IMR-90 (cell line): ENCODE measurements at regions not wholly inside any gene's neighbourhood (a gene's known extent, or its start where the extent isn't known, plus 50 kb on each side); places are given as distances from the start of the nearest gene placed in this dataset.

Source experiments
- ATAC-seq: fragments of 200-7000 bp; cut with Tn5 transposase; 2 replicates; pipeline ENCODE4 v1.9.1; 2020; ENCODE audit warnings: low read depth, mild to moderate bottlenecking, moderate library complexity
- BruUV-seq: library from RNA; stranded (reverse); fragments of 400-500 nt; replicated peaks from 2 replicates; lab custom pipeline; 2021; lab: Mats Ljungman, UMichigan
- CTCF ChIA-PET: fragments of 300-600 bp; formaldehyde crosslinking; extraction: SDS; loops from one replicate; lab custom pipeline; 2021; ENCODE audit warnings: antibody characterized with exemption; lab: Yijun Ruan, JAX
- POLR2A ChIA-PET: fragments of 300-600 bp; sonication (Branson Sonifier 250); formaldehyde crosslinking; loops from one replicate; lab custom pipeline; 2022; ENCODE audit warnings: antibody characterized with exemption; ENCODE audit not compliant: unreplicated experiment; lab: Charles Lee
- DNase-seq: peaks from one replicate; pipeline ENCODE4 v3.0.0; 2013
- H2AFZ ChIP-seq: replicated peaks from 2 replicates; pipeline ENCODE3; 2013; ENCODE audit warnings: low read length, mild to moderate bottlenecking; ENCODE audit not compliant: poor library complexity
- H2AK5ac ChIP-seq: 2 replicates; pipeline ENCODE4 v1.6.1; 2013; ENCODE audit warnings: low read depth, low read length, inconsistent platforms
- H2AK9ac ChIP-seq: replicated peaks from 2 replicates; pipeline ENCODE3; 2013; ENCODE audit warnings: mild to moderate bottlenecking, low read depth, low read length, moderate library complexity; ENCODE audit not compliant: poor library complexity
- H2BK120ac ChIP-seq: 2 replicates; pipeline ENCODE4 v1.6.1; 2013; ENCODE audit warnings: low read depth, low read length, inconsistent platforms
- H2BK15ac ChIP-seq: 3 replicates; pipeline ENCODE4 v1.6.1; 2013; ENCODE audit warnings: low read depth, low read length, inconsistent platforms
- H2BK20ac ChIP-seq: 2 replicates; pipeline ENCODE4 v1.6.1; 2013; ENCODE audit warnings: low read depth, mild to moderate bottlenecking, inconsistent platforms, low read length, moderate library complexity
- H2BK5ac ChIP-seq: 2 replicates; pipeline ENCODE4 v1.6.1; 2013; ENCODE audit warnings: mild to moderate bottlenecking, low read depth, low read length, inconsistent platforms; ENCODE audit not compliant: poor library complexity, severe bottlenecking
- H3K14ac ChIP-seq: replicated peaks from 2 replicates; pipeline ENCODE4 v1.6.1; 2013; ENCODE audit warnings: low read depth, low read length, inconsistent platforms
- H3K18ac ChIP-seq: 2 replicates; pipeline ENCODE4 v1.6.1; 2013; ENCODE audit warnings: low read depth, low read length, control low read depth
- H3K23ac ChIP-seq: 2 replicates; pipeline ENCODE4 v1.6.1; 2013; ENCODE audit warnings: low read depth, low read length, inconsistent platforms
- H3K27ac ChIP-seq: 2 replicates; pipeline ENCODE4 v1.5.1; 2013; ENCODE audit warnings: mild to moderate bottlenecking, control low read depth, low read length; ENCODE audit not compliant: insufficient read depth
- H3K27me3 ChIP-seq: 2 replicates; pipeline ENCODE4 v1.6.1; 2013; ENCODE audit warnings: low read length; ENCODE audit not compliant: control insufficient read depth, insufficient read depth
- H3K36me3 ChIP-seq: 2 replicates; pipeline ENCODE4 v1.6.1; 2013; ENCODE audit warnings: low read length, mixed read lengths; ENCODE audit not compliant: control insufficient read depth, insufficient read depth
- H3K4ac ChIP-seq: 2 replicates; pipeline ENCODE4 v1.6.1; 2013; ENCODE audit warnings: low read depth, low read length, inconsistent platforms
- H3K4me1 ChIP-seq: 2 replicates; pipeline ENCODE4 v1.6.1; 2013; ENCODE audit warnings: low read length, mixed read lengths; ENCODE audit not compliant: control insufficient read depth, insufficient read depth
- H3K4me2 ChIP-seq: 2 replicates; pipeline ENCODE4 v1.6.1; 2013; ENCODE audit warnings: low read depth, mild to moderate bottlenecking, control low read depth, low read length, moderate library complexity
- H3K4me3 ChIP-seq: 2 replicates; pipeline ENCODE4 v1.5.1; 2013; ENCODE audit warnings: low read depth, mild to moderate bottlenecking, control low read depth, low read length, moderate library complexity; ENCODE audit not compliant: insufficient read depth
- H3K56ac ChIP-seq: 2 replicates; pipeline ENCODE4 v1.6.1; 2013; ENCODE audit warnings: low read length, inconsistent platforms; ENCODE audit not compliant: insufficient read depth; ENCODE audit errors: extremely low read depth
- H3K79me1 ChIP-seq, 2 experiments: 2 replicates each; pipeline ENCODE4 v1.6.1; 2013; ENCODE audit warnings: low read length in 2 of 2, inconsistent platforms in 1 of 2, low read depth in 1 of 2
- H3K9ac ChIP-seq: 2 replicates; pipeline ENCODE4 v1.6.1; 2013; ENCODE audit warnings: low read depth, low read length, control low read depth
- H3K9me1 ChIP-seq: 2 replicates; pipeline ENCODE4 v1.6.1; 2013; ENCODE audit warnings: low read length, inconsistent platforms; ENCODE audit not compliant: insufficient read depth
- H3K9me3 ChIP-seq: 2 replicates; pipeline ENCODE4 v1.6.1; 2013; ENCODE audit warnings: low read length; ENCODE audit not compliant: control insufficient read depth, insufficient read depth
- H4K20me1 ChIP-seq: 2 replicates; pipeline ENCODE4 v1.6.1; 2013; ENCODE audit warnings: low read length, inconsistent platforms; ENCODE audit not compliant: insufficient read depth
- H4K5ac ChIP-seq: 2 replicates; pipeline ENCODE4 v1.6.1; 2013; ENCODE audit warnings: mild to moderate bottlenecking, low read depth, low read length, control low read depth
- H4K8ac ChIP-seq, 2 experiments: 2 replicates each; pipeline ENCODE4 v1.6.1; 2013; ENCODE audit warnings: low read depth in 2 of 2, low read length in 2 of 2, control low read depth in 1 of 2, inconsistent platforms in 1 of 2
- H4K91ac ChIP-seq: 2 replicates; pipeline ENCODE4 v1.6.1; 2013; ENCODE audit warnings: low read depth, low read length, inconsistent platforms; ENCODE audit not compliant: insufficient read depth
- BHLHE40 ChIP-seq: fragments of 150-350 bp; IDR thresholded peaks from 2 replicates; pipeline ENCODE4 v1.6.1; 2016; ENCODE audit warnings: mild to moderate bottlenecking, low read depth, low read length
- CEBPB ChIP-seq: IDR thresholded peaks from 2 replicates; pipeline ENCODE4 v1.6.1; 2012; ENCODE audit warnings: low read depth, low read length, improper control_type of control experiment
- CHD1 ChIP-seq: IDR thresholded peaks from 2 replicates; pipeline ENCODE4 v1.6.1; 2012; ENCODE audit warnings: low read depth, low read length, improper control_type of control experiment
- CTCF ChIP-seq: conservative IDR thresholded peaks from 2 replicates; pipeline ENCODE4 v1.5.1; 2012; ENCODE audit warnings: mild to moderate bottlenecking, low read depth, low read length, improper control_type of control experiment
- ELK1 ChIP-seq: fragments of 150-350 bp; IDR thresholded peaks from 2 replicates; pipeline ENCODE4 v1.6.1; 2016; ENCODE audit warnings: low read depth, mild to moderate bottlenecking, low read length, moderate library complexity, borderline replicate concordance
- FOS ChIP-seq: fragments of 150-350 bp; IDR thresholded peaks from 2 replicates; pipeline ENCODE4 v1.6.1; 2016; ENCODE audit warnings: low read depth, low read length
- MAFK ChIP-seq: IDR thresholded peaks from 2 replicates; pipeline ENCODE4 v1.6.1; 2012; ENCODE audit warnings: low read depth, low read length, improper control_type of control experiment
- MXI1 ChIP-seq: IDR thresholded peaks from 2 replicates; pipeline ENCODE4 v1.6.1; 2012; ENCODE audit warnings: low read depth, mild to moderate bottlenecking, low read length, moderate library complexity, borderline replicate concordance
- NFE2L2 ChIP-seq: fragments of 150-350 bp; IDR thresholded peaks from 2 replicates; pipeline ENCODE4 v1.6.1; 2016; ENCODE audit warnings: low read depth, mild to moderate bottlenecking, low read length
- POLR2A ChIP-seq: IDR thresholded peaks from 2 replicates; pipeline ENCODE4 v1.6.1; 2012; ENCODE audit warnings: mild to moderate bottlenecking, low read depth, low read length
- RAD21 ChIP-seq: IDR thresholded peaks from 2 replicates; pipeline ENCODE4 v1.6.1; 2012; ENCODE audit warnings: low read length, improper control_type of control experiment
- RCOR1 ChIP-seq: IDR thresholded peaks from 2 replicates; pipeline ENCODE4 v1.6.1; 2012; ENCODE audit warnings: mild to moderate bottlenecking, low read length, improper control_type of control experiment; ENCODE audit not compliant: insufficient replicate concordance
- RFX5 ChIP-seq: IDR thresholded peaks from 2 replicates; pipeline ENCODE4 v1.8.0; 2012; ENCODE audit warnings: low read depth, mild to moderate bottlenecking, low read length, moderate library complexity
- SMC3 ChIP-seq: fragments of 150-350 bp; IDR thresholded peaks from 2 replicates; pipeline ENCODE4 v1.6.1; 2016; ENCODE audit warnings: low read depth, mild to moderate bottlenecking, antibody characterized with exemption, low read length, moderate library complexity
- dilution Hi-C: fragments of 300-500 bp; cut with HindIII; formaldehyde crosslinking; loops from one replicate; pipeline ENCODE4 v1.14.3; 2018; ENCODE audit warnings: low sequenced_read_pairs; ENCODE audit not compliant: unreplicated experiment
- in situ Hi-C: fragments of 300-500 bp; cut with MboI; formaldehyde crosslinking; loops from 3 replicates; pipeline ENCODE4 v1.14.3; 2019; ENCODE audit warnings: low sequenced_read_pairs, inconsistent platforms, mixed read lengths
- intact Hi-C: fragments of 100-400 bp; cut with micrococcal nuclease; formaldehyde crosslinking; loops from 2 replicates; pipeline ENCODE4 v1.10.0; 2022

- in situ Hi-C loops, result no loop called here
- H4K8ac ChIP-seq, result peak overlapping the region; percentile 95 to 100; a peak in 2 of 4 replicates
- no peak overlapping the region for H4K5ac ChIP-seq
- peaks cover 8 to 28% of the 10 kb centered on the region in 2 experiments; a peak in 3 of 4 replicates for H3K79me1 ChIP-seq
- H2BK20ac ChIP-seq, result peak overlapping the region; percentile 100; the same call in 1 of the 2 replicates
- H3K9ac ChIP-seq, result no peak overlapping the region
- peak; percentile 75 for TF ChIP-seq CEBPB
- 0 out of 2 replicates have a peak, but pooled peaks have one; percentile 50 for TF ChIP-seq BHLHE40
- TF ChIP-seq RAD21, result peak; percentile 28
- TF ChIP-seq RFX5, result no peak
- peak; percentile 19; the same call in 1 of the 2 replicates for TF ChIP-seq SMC3
- TF ChIP-seq CHD1, result no peak
- TF ChIP-seq RCOR1, result peak; percentile 57
- no peak for TF ChIP-seq CTCF
- TF ChIP-seq FOS, result peak; percentile 61
- TF ChIP-seq ELK1, result no peak
- TF ChIP-seq MXI1, result no peak
- TF ChIP-seq NFE2L2, result no peak
- TF ChIP-seq POLR2A, result no peak
- TF ChIP-seq MAFK, result 0 out of 2 replicates have a peak, but pooled peaks have one; percentile 22
- CTCF ChIA-PET, result no interaction called here
- peak overlapping the region; percentile 99 for H3K56ac ChIP-seq
- H2BK120ac ChIP-seq, result peak overlapping the region; percentile 100; the same call in 1 of the 2 replicates
- peak overlapping the region; percentile 100 for H3K27ac ChIP-seq
- no peak overlapping the region for H2AFZ ChIP-seq
- DNase-seq (peak; percentile 99), ATAC-seq (peak; percentile 93)
- dilution Hi-C loops, result no loop called here
- intact Hi-C loops, result loop anchor here (2.0 to 5.0 kb wide), 3 partner anchors 26 to 92 kb away; no protein-coding TSS in a partner anchor
- H2BK5ac ChIP-seq, result peak overlapping the region; percentile 100
- H2AK9ac ChIP-seq, result no peak overlapping the region
- peak overlapping the region; percentile 100 for H3K18ac ChIP-seq
- POLR2A ChIA-PET, result interaction anchor here (1.2 kb wide), 1 partner anchor 136 kb away, joined by 4 read pairs; no protein-coding TSS in a partner anchor
- H3K9me1 ChIP-seq, result peaks cover 25% of the 10 kb centered on the region
- H3K23ac ChIP-seq, result peak overlapping the region; percentile 99; the same call in 1 of the 2 replicates
- H3K27me3 ChIP-seq, result no peaks in the 10 kb centered on the region
- peak overlapping the region; percentile 100; the same call in 2 of the 3 replicates for H2BK15ac ChIP-seq
- peak overlapping the region; percentile 100 for H4K91ac ChIP-seq
- H4K20me1 ChIP-seq, result no peaks in the 10 kb centered on the region
- H3K4me2 ChIP-seq, result no peak overlapping the region
- no peak overlapping the region for H2AK5ac ChIP-seq
- no peak overlapping the region for H3K14ac ChIP-seq
- no TSS peak for BruUV-seq
- H3K4me3 ChIP-seq, result no peak overlapping the region
- peaks cover 29% of the 10 kb centered on the region for H3K4me1 ChIP-seq
- H3K9me3 ChIP-seq, result no peaks in the 10 kb centered on the region
- peak overlapping the region; percentile 100; the same call in 1 of the 2 replicates for H3K4ac ChIP-seq
- no peaks in the 10 kb centered on the region for H3K36me3 ChIP-seq
These were observed 122.1 kb upstream of the RMDN2 start for GRCh38 chr2:37802899-37803379.
